K562 (cell line): ENCODE measurements at regions not wholly inside any gene's neighbourhood (a gene's known extent, or its start where the extent isn't known, plus 50 kb on each side); places are given as distances from the start of the nearest gene placed in this dataset.

Experiments used
- ATAC-seq: fragments of 200-7000 bp; cut with Tn5 transposase; 3 replicates; pipeline ENCODE4 v1.9.1; 2020; ENCODE audit warnings: moderate library complexity
- BruUV-seq: library from RNA; stranded (reverse); fragments of 400-500 nt; replicated peaks from 2 replicates; lab custom pipeline; 2021; lab: Mats Ljungman, UMichigan
- CTCF ChIA-PET: fragments of 300-600 bp; formaldehyde crosslinking; extraction: SDS; loops from one replicate; lab custom pipeline; 2021; ENCODE audit warnings: low intra/inter-chr PET ratio; lab: Yijun Ruan, JAX
- POLR2A ChIA-PET: fragments of 300-600, 350-650 bp; sonication (Branson Sonifier 250); formaldehyde crosslinking; extraction: SDS; loops from one replicate; lab custom pipeline; 2021; ENCODE audit warnings: antibody characterized with exemption, inconsistent platforms; lab: Yijun Ruan, JAX
- DNase-seq, 4 experiments: peaks; one replicate each; pipeline versions ENCODE4 v3.0.0 to v3.0.0-alpha.2; 2011 to 2018; ENCODE audit warnings: low spot score in 3 of 4, mixed read lengths in 3 of 4; ENCODE audit errors: extremely low read depth in 1 of 4
- FAIRE-seq: peaks from 2 replicates; lab custom pipeline; 2011; peaks lifted over from hg19 to GRCh38; lab: Jason Lieb, UNC
- H2AFZ ChIP-seq: 2 replicates; pipeline ENCODE4 v1.6.0; 2011; ENCODE audit warnings: low read depth, low read length, control low read depth, inconsistent platforms
- H3K27ac ChIP-seq: fragments of 200-600 bp; 3 replicates; pipeline ENCODE4 v1.8.0; 2011; ENCODE audit warnings: low read depth, mild to moderate bottlenecking, control low read depth, inconsistent platforms, low read length, moderate library complexity, mixed read lengths; ENCODE audit errors: extremely low read depth
- H3K27me3 ChIP-seq, 2 experiments: fragments of 300-600 bp in 1 of 2; 2 replicates in 1 of 2; 3 replicates in 1 of 2; pipeline versions ENCODE4 v1.6.0 to v1.8.0; 2011; ENCODE audit warnings: inconsistent platforms in 2 of 2, low read length in 2 of 2, mild to moderate bottlenecking in 1 of 2, mixed read lengths in 1 of 2, moderate library complexity in 1 of 2; ENCODE audit not compliant: control insufficient read depth in 2 of 2, insufficient read depth in 2 of 2
- H3K36me3 ChIP-seq: fragments of 300-600 bp; 3 replicates; pipeline ENCODE4 v1.8.0; 2011; ENCODE audit warnings: mild to moderate bottlenecking, low read length, inconsistent platforms; ENCODE audit not compliant: control insufficient read depth, insufficient read depth
- H3K4me1 ChIP-seq, 2 experiments: fragments of 200-600 bp in 1 of 2; replicated peaks in 1 of 2; 2 replicates in 1 of 2; 3 replicates in 1 of 2; pipeline versions ENCODE4 v1.5.1 to v1.8.0; 2011; ENCODE audit warnings: inconsistent platforms in 2 of 2, low read length in 2 of 2, mild to moderate bottlenecking in 1 of 2, mixed read lengths in 1 of 2, moderate library complexity in 1 of 2; ENCODE audit not compliant: control insufficient read depth in 2 of 2, insufficient read depth in 2 of 2
- H3K4me2 ChIP-seq: 2 replicates; pipeline ENCODE4 v1.6.1; 2011; ENCODE audit warnings: low read length, control low read depth, inconsistent platforms, mixed read lengths; ENCODE audit not compliant: insufficient read depth
- H3K4me3 ChIP-seq: fragments of 200-600 bp; sonication (generic), shearing (Covaris generic); 2 replicates; pipeline ENCODE4 v1.5.1; 2016; ENCODE audit warnings: control low read depth, inconsistent platforms
- H3K79me2 ChIP-seq: fragments of 200-600 bp; 3 replicates; pipeline ENCODE4 v1.8.0; 2011; ENCODE audit warnings: low read length, inconsistent platforms; ENCODE audit not compliant: control insufficient read depth, insufficient read depth
- H3K9ac ChIP-seq, 2 experiments: 2 replicates each; pipeline versions ENCODE4 v1.6.0 to v1.6.1; 2011; ENCODE audit warnings: low read depth in 2 of 2, low read length in 2 of 2, control low read depth in 1 of 2, inconsistent platforms in 1 of 2, mild to moderate bottlenecking in 1 of 2, mixed read lengths in 1 of 2; ENCODE audit not compliant: insufficient read depth in 1 of 2
- H3K9me1 ChIP-seq: one replicate; pipeline ENCODE4 v1.6.0; 2011; ENCODE audit warnings: inconsistent platforms, mild to moderate bottlenecking, low read length, moderate library complexity; ENCODE audit not compliant: control insufficient read depth, insufficient read depth
- H3K9me3 ChIP-seq: replicated peaks from 2 replicates; pipeline ENCODE4 v1.5.1; 2011; ENCODE audit warnings: low read depth, low read length, inconsistent platforms; ENCODE audit not compliant: control insufficient read depth, insufficient read depth
- H4K20me1 ChIP-seq: replicated peaks from 2 replicates; pipeline ENCODE4 v1.6.1; 2011; ENCODE audit warnings: low read length, inconsistent platforms, mixed read lengths; ENCODE audit not compliant: control insufficient read depth, insufficient read depth
- ATF1 ChIP-seq, 2 experiments: fragments of 450-650 bp in 1 of 2; IDR thresholded peaks; 2 replicates each; pipeline ENCODE4 v1.6.1; 2016; ENCODE audit warnings: missing compliant biosample characterization in 1 of 2, missing genetic modification characterization in 1 of 2
- ATF4 ChIP-seq: fragments of 450-650 bp; formaldehyde crosslinking; IDR thresholded peaks from 2 replicates; pipeline ENCODE4 v1.4.0; 2022; ENCODE audit warnings: mild to moderate bottlenecking, moderate library complexity
- COPS2 ChIP-seq: fragments of 450-650 bp; conservative IDR thresholded peaks from 2 replicates; pipeline ENCODE4 v1.6.1; 2016; ENCODE audit warnings: mild to moderate bottlenecking, moderate library complexity
- DIDO1 ChIP-seq: fragments of 450-650 bp; IDR thresholded peaks from 2 replicates; pipeline ENCODE4 v1.6.1; 2016; ENCODE audit warnings: low read depth, missing biosample characterization, missing genetic modification characterization
- EP400 ChIP-seq: fragments of 450-650 bp; IDR thresholded peaks from 2 replicates; pipeline ENCODE4 v1.6.1; 2017; ENCODE audit warnings: antibody characterized with exemption, mild to moderate bottlenecking, moderate library complexity
- ETV6 ChIP-seq, 3 experiments: fragments of 150-350 bp in 1 of 3; sonication (generic) in 1 of 3; formaldehyde crosslinking in 1 of 3; IDR thresholded peaks; 2 replicates each; pipeline versions ENCODE4 v1.6.1 to v1.8.0; 2014 to 2022; ENCODE audit warnings: borderline replicate concordance in 2 of 3, low read depth in 2 of 3, antibody characterized with exemption in 1 of 3, low read length in 1 of 3, mild to moderate bottlenecking in 1 of 3, missing genetic modification reagents in 1 of 3
- FOXA1 ChIP-seq: fragments of 450-650 bp; IDR thresholded peaks from 2 replicates; pipeline ENCODE4 v1.6.1; 2016; ENCODE audit warnings: mild to moderate bottlenecking, borderline replicate concordance
- NCOR1 ChIP-seq: fragments of 450-650 bp; IDR thresholded peaks from 2 replicates; pipeline ENCODE4 v1.6.1; 2016; ENCODE audit warnings: mild to moderate bottlenecking, moderate library complexity
- NR1H2 ChIP-seq: sonication (generic); formaldehyde crosslinking; IDR thresholded peaks from 2 replicates; pipeline ENCODE4 v1.4.0; 2020; ENCODE audit warnings: mild to moderate bottlenecking, missing genetic modification reagents
- PRDM10 ChIP-seq: fragments of 450-650 bp; IDR thresholded peaks from 2 replicates; pipeline ENCODE4 v1.6.1; 2018; ENCODE audit not compliant: partially characterized antibody
- PRPF4 ChIP-seq: fragments of 200-400 bp; formaldehyde crosslinking; IDR thresholded peaks from one replicate; pipeline ENCODE4 v1.6.1; 2017; ENCODE audit warnings: low read length, low read depth, mild to moderate bottlenecking; ENCODE audit not compliant: insufficient read depth, poor library complexity, severe bottlenecking
- SIN3B ChIP-seq: fragments of 450-650 bp; IDR thresholded peaks from 2 replicates; pipeline ENCODE4 v1.6.1; 2017; ENCODE audit warnings: low read depth, mild to moderate bottlenecking, moderate library complexity
- SMARCC2 ChIP-seq: fragments of 450-650 bp; IDR thresholded peaks from 2 replicates; pipeline ENCODE4 v1.6.1; 2017; ENCODE audit warnings: antibody characterized with exemption, moderate library complexity, mild to moderate bottlenecking, low read depth
- SRF ChIP-seq, 2 experiments: fragments of 250-450, 450-650 bp in 1 of 2; sonication (Bioruptor Pico) in 1 of 2; sonication (generic) in 1 of 2; formaldehyde crosslinking; IDR thresholded peaks; 2 replicates each; pipeline versions ENCODE4 v1.5.0 to v1.5.1; 2020 to 2022; ENCODE audit warnings: mild to moderate bottlenecking in 1 of 2, missing genetic modification reagents in 1 of 2
- TFAM ChIP-seq: fragments of 250-450 bp; sonication (Bioruptor Pico); conservative IDR thresholded peaks from 2 replicates; pipeline ENCODE4 v1.5.0; 2021; ENCODE audit warnings: mild to moderate bottlenecking, moderate library complexity
- THRAP3 ChIP-seq: fragments of 450-650 bp; IDR thresholded peaks from 2 replicates; pipeline ENCODE4 v1.6.1; 2016; ENCODE audit warnings: mild to moderate bottlenecking, inconsistent platforms, borderline replicate concordance
- ZNF41 ChIP-seq: fragments of 250-450 bp; sonication (Bioruptor Pico); conservative IDR thresholded peaks from 2 replicates; pipeline ENCODE4 v1.4.0; 2020; ENCODE audit warnings: mild to moderate bottlenecking
- ZNF57 ChIP-seq: fragments of 450-650 bp; formaldehyde crosslinking; IDR thresholded peaks from 2 replicates; pipeline ENCODE4 v1.4.0; 2020; ENCODE audit warnings: mild to moderate bottlenecking, moderate library complexity
- WGBS: fragments of 100-300 bp; shearing (Covaris generic); methylation state at CpG from one replicate; pipeline ENCODE4 v1.1.6; 2016; ENCODE audit warnings: low coverage, mixed read lengths; ENCODE audit not compliant: insufficient coverage; ENCODE audit errors: missing lambda C conversion rate; 5-methylcytosine and 5-hydroxymethylcytosine counted together
- in situ Hi-C: fragments of 300-500 bp; cut with MboI; formaldehyde crosslinking; loops from 4 replicates; pipeline ENCODE4 v1.15.0; 2018; ENCODE audit warnings: inconsistent platforms, mixed read lengths
- intact Hi-C: fragments of 100-400 bp; cut with micrococcal nuclease; formaldehyde crosslinking; loops from 2 replicates; pipeline ENCODE4 v1.14.2; 2022

GRCh38 chrX:40460926-40461325 lies 119.8 kb upstream of the ATP6AP2 start (continued):
- TF ChIP-seq THRAP3 (no peak), NR1H2 (no peak), SIN3B (no peak), DIDO1 (no peak), ZNF57 (CRISPR knock-in tag) (no peak), ATF1 (CRISPR knock-in tag; IDR thresholded peaks at IDR 0.05) (no peak), ATF1 (tag; IDR thresholded peaks at IDR 0.05) (no peak), ZNF41 (CRISPR knock-in tag) (no peak)
- TF ChIP-seq, all 486 proteins: peak for 0

GRCh38 chrX:40459571-40460158 lies 121.1 kb upstream of the ATP6AP2 start:
- FAIRE-seq, result no peak
- ChIA-PET POLR2A (interaction anchor here (0.7 kb wide), 1 partner anchor 39 kb away, joined by 4 read pairs; no protein-coding TSS in a partner anchor), CTCF (no interaction called here)
- Histone ChIP-seq H3K27ac (no peak overlapping the region), H2AFZ (no peak overlapping the region), H3K4me2 (no peak overlapping the region), H3K79me2 (no peaks in the 10 kb centered on the region), H3K4me3 (no peak overlapping the region), H3K9me1 (no peaks in the 10 kb centered on the region), H3K9ac (no peak overlapping the region), H4K20me1 (no peaks in the 10 kb centered on the region), H3K36me3 (no peaks in the 10 kb centered on the region), H3K9me3 (no peaks in the 10 kb centered on the region), H3K27me3 (peaks cover 0 to 3% of the 10 kb centered on the region in 2 experiments; a peak in 2 of 5 replicates), H3K4me1 (no peaks in the 10 kb centered on the region; a peak in 1 of 5 replicates)
- ATAC-seq, result no peak
- in situ Hi-C loops, result no loop called here
- intact Hi-C loops, result loop anchor here (10.0 kb wide), 1 partner anchor 285 kb away; no protein-coding TSS in a partner anchor
- BruUV-seq, result no TSS peak
- 23% methylated on average over 3 of the region's 5 CpGs for WGBS
- DNase-seq, result no peak
- TF ChIP-seq EP400 (no peak), PRDM10 (no peak), ETV6 (IDR thresholded peaks at IDR 0.05; ENCODE audit: borderline replicate concordance in 1 of 2, low read depth in 2 of 2, low read length in 1 of 2) (no peak), ETV6 (CRISPR knock-in tag; IDR thresholded peaks at IDR 0.05; ENCODE audit: borderline replicate concordance) (no peak), FOXA1 (no peak), SRF (CRISPR knock-in tag; IDR thresholded peaks at IDR 0.05) (no peak), SMARCC2 (no peak), COPS2 (no peak), PRPF4 (no peak), TFAM (CRISPR knock-in tag) (no peak), ATF4 (CRISPR knock-in tag) (no peak), NCOR1 (no peak)
